Lower leg skin (tissue), 4 donors: ENCODE measurements at regions not wholly inside any gene's neighbourhood (a gene's known extent, or its start where the extent isn't known, plus 50 kb on each side); places are given as distances from the start of the nearest gene placed in this dataset.

Source experiments
- DNase-seq, 2 donors: peaks; one replicate each; pipeline ENCODE4 v3.0.0-alpha.2; 2019; ENCODE audit warnings: low spot score in 2 of 2
- H3K4me3 ChIP-seq: fragments of 200-600 bp; sonication (generic); 2 replicates; pipeline ENCODE4 v1.5.1; 2017; ENCODE audit warnings: mild to moderate bottlenecking, low read depth; ENCODE audit not compliant: poor library complexity, severe bottlenecking
- CTCF ChIP-seq, 3 donors: fragments of 450-650 bp; IDR thresholded peaks; one replicate each; pipeline ENCODE4 v1.5.1; 2016; ENCODE audit warnings: antibody characterized with exemption in 3 of 3, mild to moderate bottlenecking in 3 of 3, moderate library complexity in 2 of 3
- POLR2A ChIP-seq, 2 donors: fragments of 450-650 bp; IDR thresholded peaks; one replicate each; pipeline ENCODE4 v1.6.1; 2016 to 2017; ENCODE audit warnings: antibody characterized with exemption in 2 of 2, mild to moderate bottlenecking in 1 of 2, moderate library complexity in 1 of 2
- WGBS, 2 donors: methylation state at CpG; one replicate each; pipeline ENCODE4 v1.1.5; 2018; 5-methylcytosine and 5-hydroxymethylcytosine counted together
- intact Hi-C: fragments of 100-400 bp; cut with DNase I; formaldehyde crosslinking; loops from one replicate; pipeline ENCODE4 v1.15.0; 2023; ENCODE audit warnings: low total_unique reads

- H3K4me3 ChIP-seq, result no peak overlapping the region
- intact Hi-C loops, result loop anchor here (5.0 kb wide), 2 partner anchors 539 to 634 kb away; no protein-coding TSS in a partner anchor
- WGBS, 2 donors, result 5 to 10% methylated on average over 16 of the region's 16 CpGs
- DNase-seq, result peak; percentile 56 to 94
- TF ChIP-seq POLR2A (IDR thresholded peaks at IDR 0.05) (no peak), CTCF (IDR thresholded peaks at IDR 0.05) (peak in 2 of 3 donors; percentile 60 to 95)
These were observed 75.9 kb upstream of the PRR5 start for GRCh38 chr22:44625981-44626687.

GRCh38 chr22:44625421-44625760 is 76.6 kb upstream of the PRR5 start:
- no peak overlapping the region for H3K4me3 ChIP-seq
- intact Hi-C loops, result loop anchor here (5.0 kb wide), 2 partner anchors 538 to 633 kb away; no protein-coding TSS in a partner anchor
- WGBS, 2 donors, result 75 to 82% methylated on average over 5 to 6 of the region's 7 CpGs
- DNase-seq, result no peak
- TF ChIP-seq POLR2A (IDR thresholded peaks at IDR 0.05) (no peak), CTCF (IDR thresholded peaks at IDR 0.05) (no peak)

GRCh38 chr22:44624689-44625420 is 77.1 kb upstream of the PRR5 start:
- 74 to 83% methylated on average over 18 of the region's 27 CpGs for WGBS, 2 donors
- no peak for DNase-seq

GRCh38 chr22:44623771-44624510 is 78.1 kb upstream of the PRR5 start:
- DNase-seq, result no peak
- 50 to 60% methylated on average over 24 of the region's 24 CpGs for WGBS, 2 donors
- TF ChIP-seq POLR2A (IDR thresholded peaks at IDR 0.05) (no peak), CTCF (IDR thresholded peaks at IDR 0.05) (no peak)
- H3K4me3 ChIP-seq, result no peak overlapping the region
- intact Hi-C loops, result no loop called here

More at GRCh38 chr22:44624689-44625420, 77.1 kb upstream of the PRR5 start:
- TF ChIP-seq POLR2A (IDR thresholded peaks at IDR 0.05) (no peak), CTCF (IDR thresholded peaks at IDR 0.05) (no peak)
- intact Hi-C loops, result loop anchor here (5.0 kb wide), 2 partner anchors 538 to 633 kb away; no protein-coding TSS in a partner anchor
- no peak overlapping the region for H3K4me3 ChIP-seq

GRCh38 chr22:44622679-44623078 is 79.3 kb upstream of the PRR5 start:
- intact Hi-C loops, result no loop called here
- no peak for TF ChIP-seq CTCF (IDR thresholded peaks at IDR 0.05)
- no peak for DNase-seq
- 81 to 89% methylated on average over 11 of the region's 11 CpGs for WGBS, 2 donors
- H3K4me3 ChIP-seq, result no peak overlapping the region
